ENCODE measurements at regions not wholly inside any gene's neighbourhood (a gene's known extent, or its start where the extent isn't known, plus 50 kb on each side); places are given as distances from the start of the nearest gene placed in this dataset.

GRCh38 chr10:9297580-9297979 lies 1243.1 kb downstream of the GATA3 start:
- Mint-ChIP-seq H3K4me1 (ENCODE audit: unreplicated experiment) (no peaks in the 10 kb centered on the region), H3K27me3 (ENCODE audit: unreplicated experiment) (no peaks in the 10 kb centered on the region), H3K9me3 (ENCODE audit: unreplicated experiment) (no peaks in the 10 kb centered on the region), H3K27ac (ENCODE audit: unreplicated experiment) (no peak overlapping the region), H3K4me3 (ENCODE audit: unreplicated experiment) (no peak overlapping the region), H3K36me3 (ENCODE audit: low read depth, unreplicated experiment) (no peaks in the 10 kb centered on the region)
- TF ChIP-seq CTCF (IDR thresholded peaks at IDR 0.05; ENCODE audit: unreplicated experiment) = no peak
- no peak for DNase-seq (ENCODE audit: low spot score)

- DNase-seq (ENCODE audit: low spot score) = no peak
- Mint-ChIP-seq H3K4me3 (ENCODE audit: unreplicated experiment) (no peak overlapping the region), H3K27ac (ENCODE audit: unreplicated experiment) (no peak overlapping the region), H3K36me3 (ENCODE audit: low read depth, unreplicated experiment) (no peaks in the 10 kb centered on the region), H3K4me1 (ENCODE audit: unreplicated experiment) (peaks cover 4% of the 10 kb centered on the region), H3K27me3 (ENCODE audit: unreplicated experiment) (no peaks in the 10 kb centered on the region), H3K9me3 (ENCODE audit: unreplicated experiment) (no peaks in the 10 kb centered on the region)
- no peak for TF ChIP-seq CTCF (IDR thresholded peaks at IDR 0.05; ENCODE audit: unreplicated experiment)
Observed at GRCh38 chr10:9299966-9300365, 1245.5 kb downstream of the GATA3 start.

GRCh38 chr10:9301148-9301547 lies 1246.7 kb downstream of the GATA3 start:
- no peak for TF ChIP-seq CTCF (IDR thresholded peaks at IDR 0.05; ENCODE audit: unreplicated experiment)
- Mint-ChIP-seq H3K27me3 (ENCODE audit: unreplicated experiment) (no peaks in the 10 kb centered on the region), H3K4me3 (ENCODE audit: unreplicated experiment) (no peak overlapping the region), H3K27ac (ENCODE audit: unreplicated experiment) (no peak overlapping the region), H3K4me1 (ENCODE audit: unreplicated experiment) (peaks cover 4% of the 10 kb centered on the region), H3K36me3 (ENCODE audit: low read depth, unreplicated experiment) (no peaks in the 10 kb centered on the region), H3K9me3 (ENCODE audit: unreplicated experiment) (no peaks in the 10 kb centered on the region)
- no peak for DNase-seq (ENCODE audit: low spot score)

- TF ChIP-seq CTCF (IDR thresholded peaks at IDR 0.05; ENCODE audit: unreplicated experiment) = no peak
- Mint-ChIP-seq H3K4me3 (ENCODE audit: unreplicated experiment) (no peak overlapping the region), H3K27ac (ENCODE audit: unreplicated experiment) (no peak overlapping the region), H3K36me3 (ENCODE audit: low read depth, unreplicated experiment) (no peaks in the 10 kb centered on the region), H3K9me3 (ENCODE audit: unreplicated experiment) (no peaks in the 10 kb centered on the region), H3K27me3 (ENCODE audit: unreplicated experiment) (no peaks in the 10 kb centered on the region), H3K4me1 (ENCODE audit: unreplicated experiment) (peaks cover 4% of the 10 kb centered on the region)
- DNase-seq (ENCODE audit: low spot score) = no peak
Observed at GRCh38 chr10:9301554-9301953, 1247.1 kb downstream of the GATA3 start.

GRCh38 chr10:9302140-9302746 lies 1247.8 kb downstream of the GATA3 start:
- Mint-ChIP-seq H3K9me3 (ENCODE audit: unreplicated experiment) (no peaks in the 10 kb centered on the region), H3K4me1 (ENCODE audit: unreplicated experiment) (peaks cover 4% of the 10 kb centered on the region), H3K27ac (ENCODE audit: unreplicated experiment) (no peak overlapping the region), H3K27me3 (ENCODE audit: unreplicated experiment) (no peaks in the 10 kb centered on the region), H3K4me3 (ENCODE audit: unreplicated experiment) (no peak overlapping the region), H3K36me3 (ENCODE audit: low read depth, unreplicated experiment) (no peaks in the 10 kb centered on the region)
- peak; percentile 33 for DNase-seq (ENCODE audit: low spot score)
- TF ChIP-seq CTCF (IDR thresholded peaks at IDR 0.05; ENCODE audit: unreplicated experiment) = peak; percentile 66
